ENCODE measurements at regions not wholly inside any gene's neighbourhood (a gene's known extent, or its start where the extent isn't known, plus 50 kb on each side); places are given as distances from the start of the nearest gene placed in this dataset.

- TF ChIP-seq SUZ12 (IDR thresholded peaks at IDR 0.05; ENCODE audit: extremely low read depth, insufficient read depth, insufficient read length) (no peak), ZNF274 (IDR thresholded peaks at IDR 0.05; ENCODE audit: low read depth, low read length) (no peak)
Measured at GRCh38 chr14:98099527-98099926, 1172.5 kb downstream of the BCL11B start.
